HCT116 (cell line): ENCODE measurements at regions not wholly inside any gene's neighbourhood (a gene's known extent, or its start where the extent isn't known, plus 50 kb on each side); places are given as distances from the start of the nearest gene placed in this dataset.

ENCODE experiments used
- ATF3 ChIP-seq: IDR thresholded peaks from 2 replicates; pipeline ENCODE4 v1.6.1; 2012
- CTCF ChIP-seq, 3 experiments: fragments of 200-600 bp in 1 of 3; sonication (generic) in 1 of 3; IDR thresholded peaks in 2 of 3; conservative IDR thresholded peaks in 1 of 3; 2 replicates each; pipeline ENCODE4 v1.5.1; 2012 to 2017; ENCODE audit warnings: low read depth in 2 of 3, low read length in 2 of 3, antibody characterized with exemption in 1 of 3, borderline replicate concordance in 1 of 3, control low read depth in 1 of 3, mild to moderate bottlenecking in 1 of 3, mixed read lengths in 1 of 3, mixed run types in 1 of 3, moderate library complexity in 1 of 3; ENCODE audit not compliant: insufficient read depth in 1 of 3
- EZH2 ChIP-seq: fragments of 200-600 bp; sonication (generic); IDR thresholded peaks from 2 replicates; pipeline ENCODE4 v1.6.1; 2017; ENCODE audit warnings: antibody characterized with exemption, mixed run types
- EZH2phosphoT487 ChIP-seq: fragments of 200-600 bp; IDR thresholded peaks from 2 replicates; pipeline ENCODE4 v1.6.1; 2018; ENCODE audit warnings: antibody characterized with exemption, borderline replicate concordance
- POLR2A ChIP-seq: IDR thresholded peaks from 2 replicates; pipeline ENCODE4 v1.7.0; 2011; ENCODE audit warnings: borderline replicate concordance; ENCODE audit not compliant: insufficient read depth, insufficient read length; ENCODE audit errors: extremely low read depth
- RAD21 ChIP-seq: IDR thresholded peaks from 2 replicates; pipeline ENCODE4 v1.6.1; 2012; ENCODE audit warnings: low read depth, mild to moderate bottlenecking

GRCh38 chr12:84661786-84662185 lies 250.8 kb downstream of the SLC6A15 start:
- TF ChIP-seq RAD21 = no peak
- no peak for TF ChIP-seq EZH2
- TF ChIP-seq CTCF (IDR thresholded peaks at IDR 0.05 in 2 of 3, conservative IDR thresholded peaks at IDR 0.05 in 1 of 3; ENCODE audit: borderline replicate concordance in 1 of 3, insufficient read depth in 1 of 3, low read depth in 2 of 3, low read length in 2 of 3) = no peak
- no peak for TF ChIP-seq POLR2A
- TF ChIP-seq ATF3 = no peak
- no peak for TF ChIP-seq EZH2phosphoT487
